ENCODE measurements at regions not wholly inside any gene's neighbourhood (a gene's known extent, or its start where the extent isn't known, plus 50 kb on each side); places are given as distances from the start of the nearest gene placed in this dataset.

DNA sequence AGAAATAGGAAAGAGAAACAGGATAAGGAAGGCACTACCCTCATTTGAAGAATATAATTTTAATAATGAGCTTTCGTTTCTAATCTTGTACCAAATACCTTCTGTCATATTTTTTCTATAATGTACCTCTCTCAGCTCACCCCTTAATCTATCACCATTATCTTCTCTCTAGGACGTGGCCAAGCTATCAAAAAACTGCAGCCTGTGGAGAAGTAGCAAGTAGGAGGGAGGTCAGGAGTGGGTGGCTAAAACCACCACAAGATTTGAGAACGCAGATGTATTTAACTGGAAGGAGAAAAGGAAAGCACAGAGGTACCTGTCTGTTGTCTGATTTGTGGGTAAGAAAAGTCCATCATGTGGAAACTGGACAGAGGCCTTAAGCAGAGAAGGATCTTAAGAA, 576.7 kb upstream of the DIPK2B start:
- no peak for DNase-seq (ENCODE audit: low read depth in 3 of 3)

DNA sequence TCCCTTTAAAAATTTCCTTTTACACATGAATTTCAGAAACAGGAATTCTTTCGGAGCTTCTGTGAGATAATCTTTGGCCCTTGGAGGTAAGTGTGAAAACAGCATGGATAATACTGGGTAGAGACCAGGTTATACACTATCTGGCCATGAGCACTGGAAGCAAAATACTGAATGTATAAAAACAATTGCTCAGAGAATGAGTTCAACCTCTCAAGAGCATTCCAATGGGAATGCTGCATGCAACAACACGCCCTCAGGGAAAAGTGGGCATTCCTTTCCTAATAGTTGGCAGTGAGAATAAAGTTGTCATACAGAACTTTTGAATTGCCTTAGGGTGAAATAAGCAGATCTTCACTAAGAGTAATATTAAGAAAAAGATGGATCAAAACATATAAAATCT, 574.8 kb upstream of the DIPK2B start:
- no peak for DNase-seq (ENCODE audit: low read depth in 3 of 3)

DNA sequence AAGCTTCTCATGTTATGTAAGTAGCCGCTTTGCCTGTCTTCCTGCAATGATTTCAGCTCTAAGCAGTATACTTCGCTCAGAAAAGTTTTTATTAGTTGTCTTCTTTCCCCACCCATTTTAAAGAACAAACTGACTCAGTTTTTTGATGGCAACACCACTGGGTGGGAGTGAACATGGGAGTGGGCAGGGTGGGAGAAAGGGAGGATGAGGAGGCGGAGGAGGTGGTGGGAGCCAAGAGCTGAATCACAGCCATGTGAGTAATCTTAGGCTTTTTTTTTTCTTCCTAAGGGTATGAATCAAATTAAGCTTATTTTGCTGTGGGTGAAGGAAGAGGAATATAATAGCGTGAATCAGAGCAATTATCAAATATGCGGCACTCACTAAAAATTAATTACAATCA, 574.3 kb upstream of the DIPK2B start:
- DNase-seq (ENCODE audit: low read depth in 3 of 3): no peak

DNA sequence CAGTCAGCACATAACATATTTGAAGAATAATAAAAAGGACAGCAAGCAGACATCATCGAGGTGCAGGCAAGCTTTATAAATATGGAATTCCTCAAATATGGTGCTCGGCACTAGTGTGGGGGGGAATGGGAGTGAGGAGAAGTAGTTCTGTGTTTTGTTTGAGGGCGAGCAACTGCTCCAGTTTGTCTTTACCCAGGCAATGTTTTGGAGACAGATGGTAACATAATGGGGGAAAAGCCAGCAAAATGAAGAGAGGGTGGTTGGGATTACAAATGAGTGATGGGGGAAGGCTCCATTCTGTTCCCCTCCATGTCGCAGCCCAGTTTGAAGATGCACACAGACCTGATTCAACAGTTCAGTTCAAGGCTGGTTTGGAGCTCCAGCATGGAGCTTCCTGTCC, 572.9 kb upstream of the DIPK2B start:
- DNase-seq (ENCODE audit: low read depth in 3 of 3): no peak

DNA sequence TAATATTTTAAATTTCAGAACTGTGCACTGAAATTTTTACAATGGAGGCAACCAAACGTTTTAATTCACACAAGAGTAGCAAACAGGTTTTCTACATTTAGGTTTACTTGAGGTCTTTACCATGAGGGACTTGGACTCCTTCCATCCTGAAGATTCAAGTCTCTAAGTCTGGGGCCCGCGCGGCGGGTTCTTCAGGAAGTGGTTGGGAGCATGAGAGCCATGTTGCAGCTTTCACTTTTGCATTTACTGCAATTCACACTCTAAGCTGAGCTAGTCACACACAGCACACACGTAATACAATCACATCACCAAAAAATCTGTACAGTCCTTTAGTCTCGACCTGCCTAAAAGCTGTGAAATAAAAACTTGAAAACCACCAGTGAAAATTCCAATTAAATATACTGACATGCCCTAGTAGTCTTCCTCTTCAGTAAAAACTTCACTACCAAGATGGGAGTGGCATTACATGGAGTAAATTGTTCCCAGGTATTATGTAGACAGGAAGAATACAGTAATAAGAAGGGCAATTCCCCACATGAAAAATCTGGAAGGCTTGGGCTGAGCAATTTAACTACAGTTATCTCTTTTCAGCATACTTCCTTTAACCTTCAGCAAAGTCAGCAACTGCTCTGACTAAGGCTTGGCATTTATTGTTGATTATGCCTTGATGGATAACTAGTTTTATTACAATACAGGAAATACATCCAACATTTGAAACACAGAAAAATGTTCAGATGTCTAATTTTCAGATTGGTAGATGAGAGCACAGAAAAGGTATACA, 571.1 kb upstream of the DIPK2B start:
- DNase-seq (ENCODE audit: low read depth in 3 of 3): peak in 1 of 3 experiments; percentile 48

DNA sequence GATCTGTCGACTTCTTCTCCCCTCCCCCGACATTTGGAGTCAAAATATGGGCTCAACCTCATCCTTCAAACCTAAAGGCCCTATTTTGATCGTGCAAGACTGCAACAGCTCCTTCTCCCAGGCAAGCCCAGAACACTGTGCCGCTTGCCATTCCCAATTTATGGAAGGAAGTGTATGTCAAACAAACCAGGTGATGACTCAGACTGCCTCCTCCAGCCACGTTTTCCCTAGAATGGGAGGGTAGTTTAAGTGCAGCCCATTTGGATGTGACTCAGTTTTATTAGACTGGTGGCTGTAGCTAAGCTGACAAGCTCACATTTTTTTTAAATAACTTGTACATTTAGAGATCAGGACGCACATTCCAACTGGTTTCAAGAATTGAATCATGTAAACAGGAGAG, 570.4 kb upstream of the DIPK2B start:
- no peak for DNase-seq (ENCODE audit: low read depth in 3 of 3)

DNA sequence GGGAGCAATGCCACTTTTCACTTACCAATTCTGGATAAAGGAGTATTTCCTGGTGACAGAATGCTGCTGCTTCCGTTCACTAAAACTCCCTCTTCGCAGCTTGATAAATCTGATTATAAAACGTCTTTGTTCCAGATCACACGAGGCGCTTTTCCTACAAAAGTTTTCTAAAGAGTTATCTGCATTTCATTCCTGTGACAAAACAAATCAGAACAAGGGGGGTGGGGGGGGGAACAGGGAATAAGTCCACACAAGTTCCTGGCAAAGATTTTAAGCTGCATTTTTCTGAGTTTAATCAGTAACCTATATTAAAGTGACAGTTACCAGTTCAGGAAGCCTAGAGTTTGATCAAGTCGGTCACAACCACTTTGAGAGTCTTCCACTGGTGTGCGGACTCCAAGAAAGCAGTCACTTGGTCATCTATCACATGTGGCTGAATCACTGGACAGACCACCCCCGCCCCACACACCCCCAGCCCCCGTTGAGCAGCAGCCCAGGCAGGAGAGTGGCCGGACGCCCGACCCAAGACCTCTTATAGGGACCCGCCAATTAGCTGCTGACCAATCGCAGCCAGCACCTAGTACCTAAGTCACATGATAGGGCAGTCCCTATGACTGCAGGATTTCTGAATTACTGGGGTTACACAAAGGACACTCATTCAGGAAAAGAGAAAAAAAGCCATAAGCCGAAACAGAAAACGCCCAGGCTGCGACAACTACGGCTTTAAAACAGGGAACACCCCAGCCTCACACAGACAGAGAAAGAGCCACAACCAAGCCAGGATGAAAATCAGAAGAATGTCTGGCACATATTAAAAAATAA, 569.3 kb upstream of the DIPK2B start:
- DNase-seq (ENCODE audit: low read depth in 3 of 3): peak in 1 of 3 experiments; percentile 41

DNA sequence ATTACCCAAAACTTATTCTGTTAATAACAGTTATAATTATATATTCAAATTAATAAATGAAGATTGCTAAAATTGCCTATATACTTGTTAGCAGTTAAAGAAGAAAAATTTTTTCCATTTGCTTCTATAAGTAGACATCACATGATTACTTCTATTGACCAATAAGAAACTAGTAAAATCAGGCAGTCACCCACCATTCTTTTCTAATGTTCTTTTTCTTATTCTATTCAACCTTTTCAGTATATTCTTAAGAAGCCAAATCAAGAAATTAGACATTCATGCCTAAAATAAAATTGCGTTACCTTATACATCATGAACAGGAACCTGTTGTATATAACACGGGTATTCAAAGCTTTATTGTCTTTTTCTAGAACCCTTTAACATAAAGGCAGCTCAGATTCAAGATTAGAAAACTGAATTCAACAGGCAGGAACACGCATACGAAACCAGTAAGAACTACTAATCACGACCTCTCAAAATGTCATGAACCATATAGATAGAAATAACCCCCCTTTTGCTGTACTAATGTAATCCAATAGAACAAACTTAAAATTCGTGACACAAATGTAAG, 568.1 kb upstream of the DIPK2B start:
- DNase-seq (ENCODE audit: low read depth in 3 of 3): no peak

DNA sequence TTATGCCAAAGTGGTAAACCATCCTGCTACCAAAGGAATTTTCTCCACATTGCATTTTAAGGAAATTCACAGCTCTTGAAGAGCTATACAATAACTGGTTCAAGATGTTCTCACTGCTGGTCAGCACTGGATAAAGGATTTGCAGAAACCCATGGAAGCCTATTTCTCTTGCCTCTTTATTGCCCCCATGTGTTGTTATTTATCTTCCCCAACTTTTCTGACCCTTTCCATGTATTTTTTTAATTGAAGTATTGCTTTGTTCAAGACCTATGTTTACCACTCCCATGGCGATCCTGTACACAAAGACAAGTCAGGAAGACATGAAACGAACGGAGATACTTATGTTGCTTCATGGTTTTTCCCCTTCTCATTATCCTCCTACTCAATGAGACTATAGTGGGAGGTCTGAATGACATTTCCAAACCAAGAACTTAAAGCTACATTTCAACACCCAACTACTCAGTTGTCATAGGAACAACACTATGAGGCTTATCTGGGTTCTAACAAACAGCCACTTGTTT, 566.4 kb upstream of the DIPK2B start:
- DNase-seq (ENCODE audit: low read depth in 3 of 3): no peak

DNA sequence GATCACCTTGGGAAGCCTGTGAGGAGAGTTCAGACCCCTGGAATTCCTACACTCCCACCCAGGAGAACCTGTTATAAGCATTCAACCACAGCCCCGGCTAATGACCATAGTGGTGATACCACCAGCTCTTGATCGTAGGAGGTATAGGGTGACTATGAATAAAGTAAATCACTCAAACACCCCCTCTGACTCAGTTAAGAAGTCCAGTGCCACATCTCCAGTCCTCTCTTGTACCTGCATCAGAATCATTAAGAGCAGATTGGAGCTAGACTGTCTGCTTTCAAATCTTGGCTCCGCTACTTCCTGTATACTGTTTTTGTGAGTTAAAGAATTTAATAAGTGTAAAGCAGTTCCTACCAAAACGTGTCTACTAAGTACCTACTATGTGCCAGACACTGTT, 565.1 kb upstream of the DIPK2B start:
- no peak for DNase-seq (ENCODE audit: low read depth in 3 of 3)

DNA sequence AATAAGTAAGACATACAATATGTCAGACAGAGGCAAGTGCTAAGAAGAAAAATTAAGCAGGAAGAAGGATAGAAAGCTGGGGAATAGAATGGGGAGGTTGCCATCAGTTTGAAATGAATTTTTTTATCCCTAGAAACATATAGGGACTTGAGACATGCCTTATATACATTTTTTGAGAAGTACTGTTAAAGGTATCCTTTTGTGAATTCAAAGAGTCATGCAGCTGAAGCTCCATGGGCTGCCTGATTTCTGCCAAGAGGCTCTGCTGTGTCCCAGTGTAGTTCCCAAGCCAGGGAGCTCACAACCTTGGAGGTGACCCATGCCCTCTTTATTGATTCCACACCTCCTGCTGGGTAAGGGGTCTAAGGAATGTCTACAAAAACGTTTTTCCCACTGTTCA, 564.6 kb upstream of the DIPK2B start:
- no peak for DNase-seq (ENCODE audit: low read depth in 3 of 3)

DNA sequence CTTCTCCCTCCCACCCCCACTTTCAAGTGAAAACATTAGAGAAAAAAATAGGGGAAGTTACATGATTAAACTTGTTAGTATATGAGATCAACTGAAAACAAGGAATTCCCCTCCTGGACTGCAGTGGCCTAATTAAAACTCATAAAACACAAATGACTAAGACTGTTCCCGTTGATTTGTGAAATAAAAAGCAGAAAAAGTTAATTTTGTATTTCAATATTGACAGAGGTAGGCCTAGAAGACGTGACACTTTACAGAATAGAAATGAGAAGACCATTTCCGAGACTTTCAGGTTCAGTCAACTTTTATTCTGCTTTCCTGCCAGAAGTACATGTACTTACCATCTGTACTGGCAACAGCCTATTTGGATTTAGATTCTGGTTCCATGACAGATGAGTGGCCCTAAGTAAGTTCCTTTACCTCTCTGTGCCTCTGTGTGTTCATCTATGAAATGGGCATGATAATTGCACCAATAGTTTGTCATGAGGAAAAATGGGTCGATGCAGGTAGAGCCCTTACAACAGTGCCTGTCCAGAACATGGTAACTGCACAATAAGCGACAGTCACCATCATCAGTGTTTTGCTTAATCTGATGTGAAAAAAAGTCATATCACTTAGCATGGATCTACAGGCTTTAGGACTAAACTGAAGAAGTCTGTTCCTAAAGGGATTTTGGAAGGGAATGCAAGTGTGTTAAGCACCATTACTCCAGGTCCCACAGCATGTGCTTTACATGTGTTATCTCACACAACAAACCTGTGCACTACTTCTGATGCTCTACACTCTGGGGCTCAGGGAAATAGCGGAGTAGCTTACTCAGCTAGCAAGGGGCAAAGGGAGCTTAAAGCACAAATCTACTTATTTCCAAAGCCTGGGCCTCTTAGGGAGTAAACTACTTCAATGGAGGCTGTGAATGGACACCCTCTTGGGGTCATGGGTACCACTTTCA, 562.3 kb upstream of the DIPK2B start:
- DNase-seq (ENCODE audit: low read depth in 3 of 3): no peak

DNA sequence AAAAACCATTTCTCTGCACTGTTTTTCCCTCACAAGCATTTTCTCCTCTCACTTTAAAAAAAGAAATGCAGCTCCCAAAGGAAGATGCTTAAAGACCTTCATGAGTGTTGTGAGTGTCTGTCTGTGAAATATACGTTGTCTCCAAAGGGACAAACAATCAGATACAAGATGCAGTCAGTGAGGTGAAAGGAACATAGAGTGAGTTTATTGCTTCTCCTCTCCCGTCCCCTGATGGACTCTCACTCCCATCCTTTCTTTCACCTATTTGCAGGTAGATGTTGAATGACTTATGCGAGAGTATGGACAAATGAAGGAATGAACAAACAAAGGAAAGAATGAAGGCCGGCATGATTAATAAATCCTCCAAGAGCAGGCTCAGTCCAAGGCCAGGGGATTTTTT, 561.2 kb upstream of the DIPK2B start:
- DNase-seq (ENCODE audit: low read depth in 3 of 3): no peak

DNA sequence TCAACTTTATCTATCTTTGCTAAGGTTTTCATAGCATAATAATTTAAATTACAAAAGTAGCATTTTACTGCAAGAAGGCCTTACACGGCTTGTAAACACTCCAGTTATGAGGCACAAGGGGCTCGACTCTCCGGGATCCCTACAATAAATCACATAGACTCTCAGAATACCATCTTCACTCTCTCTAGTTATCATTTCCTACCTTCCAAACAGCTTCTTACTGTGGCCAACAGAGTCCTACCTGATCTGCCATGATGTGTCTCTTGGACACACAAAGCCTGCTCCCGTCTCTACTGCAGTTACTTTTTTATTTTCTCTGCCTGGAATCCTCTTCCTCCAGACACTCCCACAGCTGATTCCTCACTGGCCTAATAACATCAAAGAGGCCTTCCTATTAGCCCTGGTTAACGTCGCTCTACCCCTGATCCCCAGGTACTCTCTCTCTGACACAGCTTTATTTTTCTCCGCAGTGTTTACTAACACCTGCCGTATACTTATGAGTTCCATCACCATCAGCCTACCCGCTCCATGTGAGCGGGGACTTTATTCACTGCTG, 559.6 kb upstream of the DIPK2B start:
- no peak for DNase-seq (ENCODE audit: low read depth in 3 of 3)

DNA sequence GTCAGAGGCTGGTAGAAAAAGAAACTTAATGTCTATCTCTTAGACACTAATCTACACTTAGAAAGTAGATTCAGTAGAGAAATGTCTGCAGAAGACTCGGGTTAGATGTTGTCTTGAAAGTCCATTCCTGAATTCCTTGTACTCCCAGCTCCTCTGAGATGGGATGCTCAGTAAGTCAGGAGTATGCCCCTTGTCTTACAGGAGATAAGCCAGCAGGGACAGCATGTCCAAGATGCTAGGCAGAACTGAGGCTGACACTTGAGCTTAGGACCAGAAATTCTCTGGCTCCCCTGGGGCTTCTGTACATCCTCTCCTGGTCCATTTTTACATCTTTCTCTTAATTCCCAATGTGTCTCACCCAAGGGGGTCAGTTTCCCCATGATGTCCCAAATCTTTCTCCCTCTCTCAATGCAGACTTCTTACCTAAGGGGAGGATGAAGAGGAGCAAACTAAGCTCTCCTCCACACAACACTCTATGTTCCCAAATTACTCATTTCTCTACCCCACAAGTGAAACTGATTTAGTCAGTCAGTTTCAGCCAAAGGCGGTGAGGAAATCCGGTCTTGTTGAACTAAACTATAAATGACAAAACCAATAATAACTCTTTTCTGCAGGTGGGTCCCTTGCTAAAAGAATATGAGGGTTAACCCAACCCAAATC, 558.2 kb upstream of the DIPK2B start:
- DNase-seq (ENCODE audit: low read depth in 3 of 3): no peak

DNA sequence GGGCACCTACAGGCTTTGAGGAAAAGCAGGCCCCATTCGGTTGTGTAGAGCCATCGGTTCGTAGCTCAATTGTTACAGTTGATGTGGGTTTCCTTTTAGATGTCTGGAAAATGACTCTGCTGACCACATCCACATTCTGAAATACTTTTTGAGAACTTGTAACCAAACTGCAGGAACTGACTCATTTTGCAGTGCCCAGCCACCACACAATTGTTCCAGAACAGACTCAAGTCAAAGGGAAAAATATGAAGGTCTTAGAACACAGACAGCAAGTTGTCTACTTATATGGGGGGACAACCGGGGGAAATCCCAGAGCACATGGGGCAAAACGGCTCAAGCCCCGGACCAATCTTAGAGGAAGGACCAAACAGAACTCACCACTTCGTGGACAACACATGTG, 557.6 kb upstream of the DIPK2B start:
- DNase-seq (ENCODE audit: low read depth in 3 of 3): peak in 2 of 3 experiments; percentile 25 to 31

DNA sequence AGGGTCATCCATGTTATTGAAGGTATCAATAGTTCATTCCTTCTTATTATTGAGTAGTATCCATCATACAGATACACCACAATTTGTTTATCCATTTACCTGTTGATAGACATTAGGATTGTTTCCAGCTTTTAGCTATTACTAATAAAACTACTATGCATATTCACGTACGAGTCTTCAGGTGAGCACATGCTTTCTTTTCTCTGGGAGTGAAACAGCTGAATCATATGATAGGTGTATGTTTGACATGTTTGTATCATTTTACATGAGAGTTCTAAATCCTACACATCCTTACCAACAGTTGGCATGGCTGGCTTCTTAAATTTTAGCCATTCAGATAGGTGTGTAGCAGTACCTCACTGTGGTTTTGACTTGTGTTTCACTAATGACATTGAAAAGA, 556.6 kb upstream of the DIPK2B start:
- DNase-seq (ENCODE audit: low read depth in 3 of 3): no peak

DNA sequence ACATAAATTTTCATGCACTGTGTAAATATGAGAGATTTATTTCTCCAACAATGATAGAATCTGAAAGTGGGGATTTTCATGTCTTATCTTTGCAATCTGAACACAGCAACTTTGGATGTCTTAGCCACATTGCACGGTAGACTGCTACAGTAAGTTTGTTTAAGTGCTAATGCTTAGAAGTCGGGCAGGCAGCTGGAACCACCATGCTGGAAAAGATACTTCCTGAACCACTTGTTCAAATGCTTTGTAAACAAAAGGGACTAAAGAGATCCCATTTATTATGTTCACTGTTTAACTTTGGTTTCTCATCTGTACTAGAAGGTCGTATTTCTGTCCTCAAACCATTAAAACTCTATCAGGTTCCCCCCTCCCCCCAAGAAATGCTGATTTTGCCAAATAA, 555.9 kb upstream of the DIPK2B start:
- no peak for DNase-seq (ENCODE audit: low read depth in 3 of 3)

DNA sequence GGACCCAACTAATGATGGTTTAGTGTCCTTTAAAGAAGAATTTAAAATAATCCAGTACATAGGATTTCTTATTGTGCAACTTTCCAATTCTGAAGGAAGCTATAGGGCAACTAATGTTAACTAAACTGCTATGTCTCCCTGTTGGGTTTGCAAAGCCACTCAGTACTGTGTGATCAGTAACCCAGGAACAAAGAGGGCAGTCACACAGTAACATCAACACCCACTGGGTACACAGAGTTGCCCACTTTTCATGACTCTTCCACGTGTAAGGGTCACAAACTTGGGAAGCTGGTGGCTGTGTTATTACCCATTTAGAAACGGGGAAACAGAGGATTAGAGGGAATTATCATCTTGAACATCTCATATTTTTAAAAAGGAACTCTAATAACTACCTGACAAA, 555.0 kb upstream of the DIPK2B start:
- no peak for DNase-seq (ENCODE audit: low read depth in 3 of 3)

DNA sequence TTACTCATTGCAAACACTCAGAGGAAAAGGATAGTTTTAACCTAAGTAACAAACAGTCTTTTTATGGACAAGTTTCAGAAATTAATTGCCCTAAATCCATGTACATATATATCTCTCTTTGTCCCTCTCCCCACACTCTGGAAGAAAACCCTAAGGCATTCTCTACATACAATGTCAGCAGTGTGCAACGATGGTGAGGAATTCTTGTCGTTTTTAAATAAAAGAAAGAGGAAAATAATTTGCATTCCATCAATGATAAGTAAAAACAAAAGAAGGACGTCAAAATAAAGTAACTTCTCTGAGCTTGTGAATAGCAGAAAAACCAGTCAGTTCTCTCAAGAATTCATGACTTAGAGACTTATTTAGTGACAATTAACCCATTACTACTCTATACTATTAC, 550.5 kb upstream of the DIPK2B start:
- DNase-seq (ENCODE audit: low read depth in 3 of 3): no peak

DNA sequence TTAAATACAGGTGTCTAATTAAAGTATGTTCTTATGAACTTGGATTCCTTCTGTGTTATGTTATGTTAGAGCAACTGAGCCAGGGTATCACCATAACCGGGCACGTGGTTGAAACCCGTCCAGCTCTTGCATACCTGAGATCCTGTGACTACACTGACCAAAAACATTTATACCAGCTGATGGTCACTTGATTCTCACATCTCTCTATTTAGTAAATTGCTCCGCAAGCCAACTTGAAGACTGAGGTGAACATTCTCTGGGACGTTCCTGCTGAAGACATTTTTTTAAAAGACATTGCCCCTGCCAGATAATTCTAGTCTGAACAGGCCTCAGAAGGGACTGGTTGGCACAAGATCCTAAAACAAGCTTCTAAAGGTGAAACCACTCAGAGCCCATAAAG, 550.0 kb upstream of the DIPK2B start:
- no peak for DNase-seq (ENCODE audit: low read depth in 3 of 3)
